ENCODE measurements at regions not wholly inside any gene's neighbourhood (a gene's known extent, or its start where the extent isn't known, plus 50 kb on each side); places are given as distances from the start of the nearest gene placed in this dataset.

DNA sequence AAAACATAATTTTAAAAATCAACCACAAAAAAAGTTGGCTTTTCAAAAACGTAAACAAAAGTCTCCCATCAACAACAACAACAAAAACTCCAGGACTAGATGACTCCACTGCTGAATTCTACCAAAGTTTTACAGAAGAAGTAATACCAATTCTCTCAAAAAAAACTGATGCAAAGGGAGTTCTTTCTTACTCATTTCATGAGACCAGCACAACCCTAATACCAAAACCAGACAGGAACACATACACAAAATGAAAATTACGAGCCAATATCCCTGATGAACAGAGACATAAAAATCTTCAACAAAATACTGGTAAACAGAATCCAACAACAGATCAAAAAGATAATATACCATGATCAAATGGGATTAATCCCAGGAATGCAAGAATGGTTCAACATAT lies 147.3 kb downstream of the BTG1 start:
- Histone ChIP-seq H3F3A (ENCODE audit: insufficient read depth, low read length) (no peaks in the 10 kb centered on the region), H3K36me3 (ENCODE audit: insufficient read depth, low read length) (no peaks in the 10 kb centered on the region), H4K20me1 (ENCODE audit: insufficient read depth, low read length) (no peaks in the 10 kb centered on the region), H3K4me2 (ENCODE audit: low read length) (no peak overlapping the region), H3K79me2 (ENCODE audit: insufficient read depth, low read length) (no peaks in the 10 kb centered on the region), H3K27ac (ENCODE audit: low read depth, low read length, poor library complexity, severe bottlenecking) (no peak overlapping the region), H3K9me2 (ENCODE audit: low read depth, low read length) (no peaks in the 10 kb centered on the region), H3K4me1 (ENCODE audit: insufficient read depth, low read length, severe bottlenecking) (no peaks in the 10 kb centered on the region), H3K9ac (ENCODE audit: low read length) (no peak overlapping the region), H3K4me3 (ENCODE audit: low read depth, low read length, poor library complexity, severe bottlenecking) (no peak overlapping the region), H3K27me3 (ENCODE audit: insufficient read depth, low read length) (no peaks in the 10 kb centered on the region), H2AFZ (ENCODE audit: low read length) (no peak overlapping the region), H3K9me3 (ENCODE audit: low read length) (0 out of 2 replicates have a peak, but pooled peaks cover 2% of the 10 kb centered on the region)
- TF ChIP-seq, protein P1, sequence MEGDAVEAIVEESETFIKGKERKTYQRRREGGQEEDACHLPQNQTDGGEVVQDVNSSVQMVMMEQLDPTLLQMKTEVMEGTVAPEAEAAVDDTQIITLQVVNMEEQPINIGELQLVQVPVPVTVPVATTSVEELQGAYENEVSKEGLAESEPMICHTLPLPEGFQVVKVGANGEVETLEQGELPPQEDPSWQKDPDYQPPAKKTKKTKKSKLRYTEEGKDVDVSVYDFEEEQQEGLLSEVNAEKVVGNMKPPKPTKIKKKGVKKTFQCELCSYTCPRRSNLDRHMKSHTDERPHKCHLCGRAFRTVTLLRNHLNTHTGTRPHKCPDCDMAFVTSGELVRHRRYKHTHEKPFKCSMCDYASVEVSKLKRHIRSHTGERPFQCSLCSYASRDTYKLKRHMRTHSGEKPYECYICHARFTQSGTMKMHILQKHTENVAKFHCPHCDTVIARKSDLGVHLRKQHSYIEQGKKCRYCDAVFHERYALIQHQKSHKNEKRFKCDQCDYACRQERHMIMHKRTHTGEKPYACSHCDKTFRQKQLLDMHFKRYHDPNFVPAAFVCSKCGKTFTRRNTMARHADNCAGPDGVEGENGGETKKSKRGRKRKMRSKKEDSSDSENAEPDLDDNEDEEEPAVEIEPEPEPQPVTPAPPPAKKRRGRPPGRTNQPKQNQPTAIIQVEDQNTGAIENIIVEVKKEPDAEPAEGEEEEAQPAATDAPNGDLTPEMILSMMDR (IDR thresholded peaks at IDR 0.05; ENCODE audit: low read length) = no peak
- TF ChIP-seq EZH2 (IDR thresholded peaks at IDR 0.05; ENCODE audit: borderline replicate concordance, low read length) = no peak

DNA sequence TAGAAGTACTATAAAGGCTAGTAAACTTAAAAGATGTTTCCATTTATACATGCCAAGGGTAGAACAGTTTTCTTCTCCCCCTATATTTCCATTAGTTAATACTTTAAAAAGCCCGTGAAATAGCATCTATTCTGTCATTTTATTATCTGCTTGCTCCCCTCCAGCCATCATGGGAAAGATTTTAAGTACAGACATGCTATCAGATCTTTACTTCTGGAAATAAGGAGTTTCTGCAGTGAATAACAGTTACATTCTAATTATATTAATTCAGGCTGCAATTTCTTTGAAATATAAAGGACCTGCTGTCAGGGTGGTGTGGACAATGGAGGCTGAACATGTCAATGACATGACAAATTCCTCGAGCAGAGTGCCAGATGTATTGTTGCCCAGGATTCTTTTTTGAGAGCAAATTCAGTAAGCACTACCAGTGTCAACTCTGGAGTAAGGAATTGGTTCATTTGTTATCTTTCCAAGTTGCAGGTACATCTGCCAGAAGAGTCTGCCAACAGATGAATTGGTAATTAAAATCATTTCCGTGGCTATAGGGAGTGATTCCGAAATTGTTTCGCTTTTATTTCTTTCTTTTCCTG lies 151.3 kb downstream of the BTG1 start:
- Histone ChIP-seq H3K4me3 (ENCODE audit: low read depth, low read length, poor library complexity, severe bottlenecking) (no peak overlapping the region), H3K4me2 (ENCODE audit: low read length) (no peak overlapping the region), H3K9ac (ENCODE audit: low read length) (no peak overlapping the region), H2AFZ (ENCODE audit: low read length) (no peak overlapping the region), H3K27ac (ENCODE audit: low read depth, low read length, poor library complexity, severe bottlenecking) (no peak overlapping the region), H3K79me2 (ENCODE audit: insufficient read depth, low read length) (no peaks in the 10 kb centered on the region), H3K4me1 (ENCODE audit: insufficient read depth, low read length, severe bottlenecking) (no peaks in the 10 kb centered on the region), H3K9me3 (ENCODE audit: low read length) (no peaks in the 10 kb centered on the region), H4K20me1 (ENCODE audit: insufficient read depth, low read length) (no peaks in the 10 kb centered on the region), H3F3A (ENCODE audit: insufficient read depth, low read length) (no peaks in the 10 kb centered on the region), H3K27me3 (ENCODE audit: insufficient read depth, low read length) (no peaks in the 10 kb centered on the region), H3K36me3 (ENCODE audit: insufficient read depth, low read length) (no peaks in the 10 kb centered on the region), H3K9me2 (ENCODE audit: low read depth, low read length) (no peaks in the 10 kb centered on the region)
- TF ChIP-seq, protein P1 (IDR thresholded peaks at IDR 0.05; ENCODE audit: low read length) = no peak
- no peak for TF ChIP-seq EZH2 (IDR thresholded peaks at IDR 0.05; ENCODE audit: borderline replicate concordance, low read length)

DNA sequence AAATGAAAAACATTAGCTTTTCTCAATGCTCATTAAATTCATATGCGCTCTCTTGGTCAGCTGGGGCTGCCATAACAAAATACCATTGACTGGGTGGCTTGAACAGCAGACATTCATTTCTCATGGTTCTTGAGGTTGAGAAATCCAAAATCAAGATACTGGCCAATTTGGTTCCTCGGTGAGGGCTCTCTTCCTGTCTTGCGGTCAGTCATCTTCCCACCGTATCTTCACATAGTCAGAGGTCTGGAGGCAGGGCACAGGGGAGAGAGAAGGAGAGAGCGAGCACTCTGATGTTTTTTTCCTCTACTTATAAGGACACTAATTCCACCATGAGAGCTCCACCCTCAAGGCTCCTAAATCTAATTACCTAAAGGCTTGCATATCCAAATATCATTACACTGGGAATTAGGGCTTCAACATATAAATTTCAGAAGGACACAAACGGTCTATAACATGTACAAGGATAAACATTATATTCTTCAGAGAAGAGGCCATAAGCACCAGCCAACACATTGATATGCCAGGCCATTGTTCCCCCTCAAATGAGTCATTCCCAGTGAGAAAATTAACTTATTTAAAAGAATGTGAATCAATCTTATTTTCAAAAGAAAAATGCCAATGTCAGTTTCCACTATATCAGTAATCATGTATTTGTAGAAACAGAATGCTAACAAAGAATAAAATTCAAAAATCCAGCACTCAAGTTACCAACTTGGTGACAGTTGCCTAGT lies 152.2 kb downstream of the BTG1 start:
- H2AFZ ChIP-seq (ENCODE audit: low read length) = no peak overlapping the region
- no peak overlapping the region for H3K27ac ChIP-seq (ENCODE audit: low read depth, low read length, poor library complexity, severe bottlenecking)
- no peaks in the 10 kb centered on the region for H3K4me1 ChIP-seq (ENCODE audit: insufficient read depth, low read length, severe bottlenecking)
- H3K9me2 ChIP-seq (ENCODE audit: low read depth, low read length) = no peaks in the 10 kb centered on the region
- no peaks in the 10 kb centered on the region for H3K27me3 ChIP-seq (ENCODE audit: insufficient read depth, low read length)
- H3K4me3 ChIP-seq (ENCODE audit: low read depth, low read length, poor library complexity, severe bottlenecking) = no peak overlapping the region
- no peaks in the 10 kb centered on the region for H3F3A ChIP-seq (ENCODE audit: insufficient read depth, low read length)
- no peak overlapping the region for H3K9ac ChIP-seq (ENCODE audit: low read length)
- TF ChIP-seq EZH2 (IDR thresholded peaks at IDR 0.05; ENCODE audit: borderline replicate concordance, low read length) = no peak
- TF ChIP-seq, protein P1 (IDR thresholded peaks at IDR 0.05; ENCODE audit: low read length) = no peak
- no peaks in the 10 kb centered on the region for H3K79me2 ChIP-seq (ENCODE audit: insufficient read depth, low read length)
- no peaks in the 10 kb centered on the region for H4K20me1 ChIP-seq (ENCODE audit: insufficient read depth, low read length)
- no peak overlapping the region for H3K4me2 ChIP-seq (ENCODE audit: low read length)
- no peaks in the 10 kb centered on the region for H3K36me3 ChIP-seq (ENCODE audit: insufficient read depth, low read length)
- H3K9me3 ChIP-seq (ENCODE audit: low read length) = no peaks in the 10 kb centered on the region
